ENCODE measurements at regions not wholly inside any gene's neighbourhood (a gene's known extent, or its start where the extent isn't known, plus 50 kb on each side); places are given as distances from the start of the nearest gene placed in this dataset.

- no peak for TF ChIP-seq REST (IDR thresholded peaks at IDR 0.05; ENCODE audit: low read depth)
- no peak for TF ChIP-seq RAD21 (IDR thresholded peaks at IDR 0.05; ENCODE audit: low read depth)
- TF ChIP-seq CEBPB (IDR thresholded peaks at IDR 0.05; ENCODE audit: low read depth): no peak
- no peak for TF ChIP-seq ZFX (IDR thresholded peaks at IDR 0.05)
- no peak for TF ChIP-seq EGR1 (IDR thresholded peaks at IDR 0.05; ENCODE audit: low read depth)
- TF ChIP-seq ATF3 (IDR thresholded peaks at IDR 0.05): no peak
Observed at GRCh38 chr13:62781866-62782265, 1366.2 kb upstream of the PCDH20 start (continued).

GRCh38 chr13:62779161-62779560, 1363.5 kb upstream of the PCDH20 start:
- intact Hi-C loops (cut with micrococcal nuclease): no loop called here
- no peak overlapping the region for H3K27ac ChIP-seq (ENCODE audit: low read depth, low read length)
- no peak for DNase-seq (ENCODE audit: low read depth, low spot score)
- TF ChIP-seq CEBPB (IDR thresholded peaks at IDR 0.05; ENCODE audit: low read depth): no peak
- TF ChIP-seq YY1 (IDR thresholded peaks at IDR 0.05; ENCODE audit: extremely low read depth, insufficient replicate concordance, low read depth, low read length): no peak
- TF ChIP-seq REST (IDR thresholded peaks at IDR 0.05; ENCODE audit: low read depth): no peak
- TF ChIP-seq EZH2 (IDR thresholded peaks at IDR 0.05): no peak
- TF ChIP-seq ZBTB33 (IDR thresholded peaks at IDR 0.05; ENCODE audit: extremely low read depth, insufficient replicate concordance, low read length): no peak
- TF ChIP-seq FOSL1 (IDR thresholded peaks at IDR 0.05; ENCODE audit: low read depth): no peak
- TF ChIP-seq SP1 (IDR thresholded peaks at IDR 0.05; ENCODE audit: low read depth): no peak
- TF ChIP-seq EGR1 (IDR thresholded peaks at IDR 0.05; ENCODE audit: low read depth): no peak
- no peak for TF ChIP-seq CTCF (IDR thresholded peaks at IDR 0.05 in 2 of 3, conservative IDR thresholded peaks at IDR 0.05 in 1 of 3; ENCODE audit: borderline replicate concordance in 1 of 3, insufficient read depth in 1 of 3, low read depth in 2 of 3, low read length in 2 of 3)
- TF ChIP-seq MAX (IDR thresholded peaks at IDR 0.05): no peak

More at GRCh38 chr13:62779161-62779560, 1363.5 kb upstream of the PCDH20 start:
- Histone ChIP-seq H2AFZ (ENCODE audit: low read depth, low read length, poor library complexity, severe bottlenecking) (no peak overlapping the region), H3K9me2 (ENCODE audit: insufficient read depth) (no peaks in the 10 kb centered on the region), H3K27me3 (ENCODE audit: insufficient read depth, low read length) (no peaks in the 10 kb centered on the region), H3K4me2 (ENCODE audit: low read length) (no peak overlapping the region), H3K9me3 (ENCODE audit: control insufficient read depth in 1 of 2, insufficient read depth in 1 of 2, low read depth in 1 of 2, low read length in 2 of 2) (no peaks in the 10 kb centered on the region), H3K36me3 (ENCODE audit: control insufficient read depth in 1 of 2, insufficient read depth in 2 of 2, low read length in 2 of 2) (no peaks in the 10 kb centered on the region), H3K9ac (ENCODE audit: low read length) (no peak overlapping the region), H3K4me3 (replicated peaks in 1 of 2; ENCODE audit: low read depth in 1 of 2, low read length in 2 of 2) (no peak overlapping the region), H3K79me2 (ENCODE audit: insufficient read depth, low read length) (no peaks in the 10 kb centered on the region), H3K4me1 (ENCODE audit: control insufficient read depth in 1 of 2, insufficient read depth in 2 of 2, low read length in 2 of 2) (no peaks in the 10 kb centered on the region), H4K20me1 (ENCODE audit: insufficient read depth) (no peaks in the 10 kb centered on the region)
- CTCF ChIA-PET: no interaction called here
- ATAC-seq: no peak
- no TSS peak for BruUV-seq (replicated peaks)
- POLR2A ChIA-PET: no interaction called here
- RAD21 ChIA-PET (ENCODE audit: low non-redundant PET in 1 of 2, low total read pairs in 2 of 2, uncharacterized antibody in 2 of 2, unreplicated experiment in 2 of 2): no interaction called here

Measured in HCT116 (cell line).